Nephron progenitor cell (in vitro differentiated cells): ENCODE measurements at regions not wholly inside any gene's neighbourhood (a gene's known extent, or its start where the extent isn't known, plus 50 kb on each side); places are given as distances from the start of the nearest gene placed in this dataset.

ENCODE experiments used
- DNase-seq: peaks from one replicate; pipeline ENCODE4 v3.0.0; 2021
- H3K27ac Mint-ChIP-seq: 2 replicates; pipeline ENCODE4 v1.8.0; 2021; ENCODE audit warnings: mild to moderate bottlenecking, moderate library complexity, mixed read lengths
- H3K27me3 Mint-ChIP-seq: 2 replicates; pipeline ENCODE4 v1.8.0; 2021; ENCODE audit warnings: mild to moderate bottlenecking, low read depth, mixed read lengths; ENCODE audit not compliant: poor library complexity
- H3K36me3 Mint-ChIP-seq: 2 replicates; pipeline ENCODE4 v1.8.0; 2021; ENCODE audit warnings: low read depth, mixed read lengths
- H3K4me1 Mint-ChIP-seq: 2 replicates; pipeline ENCODE4 v1.8.0; 2021; ENCODE audit warnings: mixed read lengths
- H3K4me3 Mint-ChIP-seq: 2 replicates; pipeline ENCODE4 v1.8.0; 2021; ENCODE audit warnings: mild to moderate bottlenecking, moderate library complexity, mixed read lengths
- H3K9me3 Mint-ChIP-seq: 2 replicates; pipeline ENCODE4 v1.8.0; 2021; ENCODE audit warnings: mild to moderate bottlenecking, moderate library complexity, mixed read lengths
- TF ChIP-seq, protein P1 (sequence below): fragments of 200-600 bp; sonication (generic); IDR thresholded peaks from 2 replicates; pipeline ENCODE4 v1.5.0; 2021; ENCODE audit warnings: antibody characterized with exemption

DNA sequence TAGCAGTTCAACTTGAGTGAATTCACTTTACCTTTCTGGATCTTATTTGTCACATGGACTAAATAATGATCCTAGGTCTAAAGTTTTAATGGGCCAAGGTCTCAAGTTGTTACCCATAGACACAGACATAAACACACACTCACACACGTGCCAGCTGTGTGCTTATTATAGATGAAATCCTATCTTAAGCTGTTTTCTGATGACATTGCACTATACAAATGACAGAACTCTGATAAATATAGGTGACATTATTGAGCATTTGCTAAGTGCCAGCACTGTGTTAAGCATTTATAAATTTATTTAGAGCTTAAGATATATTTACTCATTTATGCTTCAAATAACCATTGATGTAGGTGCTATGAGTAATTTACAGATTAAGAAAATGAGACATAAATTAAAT lies 474.4 kb upstream of the NR5A2 start:
- no peak for DNase-seq
- H3K27me3 Mint-ChIP-seq = peaks cover 3% of the 10 kb centered on the region
- no peaks in the 10 kb centered on the region for H3K36me3 Mint-ChIP-seq
- no peaks in the 10 kb centered on the region for H3K9me3 Mint-ChIP-seq
- no peaks in the 10 kb centered on the region for H3K4me1 Mint-ChIP-seq
- no peak overlapping the region for H3K4me3 Mint-ChIP-seq
- TF ChIP-seq, protein P1, sequence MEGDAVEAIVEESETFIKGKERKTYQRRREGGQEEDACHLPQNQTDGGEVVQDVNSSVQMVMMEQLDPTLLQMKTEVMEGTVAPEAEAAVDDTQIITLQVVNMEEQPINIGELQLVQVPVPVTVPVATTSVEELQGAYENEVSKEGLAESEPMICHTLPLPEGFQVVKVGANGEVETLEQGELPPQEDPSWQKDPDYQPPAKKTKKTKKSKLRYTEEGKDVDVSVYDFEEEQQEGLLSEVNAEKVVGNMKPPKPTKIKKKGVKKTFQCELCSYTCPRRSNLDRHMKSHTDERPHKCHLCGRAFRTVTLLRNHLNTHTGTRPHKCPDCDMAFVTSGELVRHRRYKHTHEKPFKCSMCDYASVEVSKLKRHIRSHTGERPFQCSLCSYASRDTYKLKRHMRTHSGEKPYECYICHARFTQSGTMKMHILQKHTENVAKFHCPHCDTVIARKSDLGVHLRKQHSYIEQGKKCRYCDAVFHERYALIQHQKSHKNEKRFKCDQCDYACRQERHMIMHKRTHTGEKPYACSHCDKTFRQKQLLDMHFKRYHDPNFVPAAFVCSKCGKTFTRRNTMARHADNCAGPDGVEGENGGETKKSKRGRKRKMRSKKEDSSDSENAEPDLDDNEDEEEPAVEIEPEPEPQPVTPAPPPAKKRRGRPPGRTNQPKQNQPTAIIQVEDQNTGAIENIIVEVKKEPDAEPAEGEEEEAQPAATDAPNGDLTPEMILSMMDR = no peak
- no peak overlapping the region for H3K27ac Mint-ChIP-seq

DNA sequence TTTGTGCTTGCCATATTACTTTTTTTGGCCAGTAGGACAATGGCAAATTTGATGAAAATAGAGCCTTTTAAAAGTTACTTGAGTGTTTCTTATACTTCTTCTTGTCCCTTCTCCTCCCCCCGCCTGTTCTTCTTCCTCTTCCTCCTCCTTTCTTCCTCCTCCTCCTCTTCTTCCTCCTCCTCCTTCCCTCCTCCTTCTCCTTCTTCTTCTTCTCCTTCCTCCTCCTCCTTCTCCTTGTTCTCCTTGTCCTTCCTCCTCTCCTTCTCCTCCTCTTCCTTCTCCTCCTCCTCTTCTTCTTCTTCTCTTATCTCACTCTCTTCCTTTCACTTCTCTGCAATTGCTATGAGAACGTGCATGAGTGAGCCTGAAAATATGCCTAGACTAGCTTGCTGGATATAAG lies 466.2 kb upstream of the NR5A2 start:
- no peak for DNase-seq
- H3K9me3 Mint-ChIP-seq = no peaks in the 10 kb centered on the region
- TF ChIP-seq, protein P1 = no peak
- H3K36me3 Mint-ChIP-seq = no peaks in the 10 kb centered on the region
- H3K4me3 Mint-ChIP-seq = no peak overlapping the region
- H3K27ac Mint-ChIP-seq = no peak overlapping the region
- H3K27me3 Mint-ChIP-seq = peaks cover 20% of the 10 kb centered on the region
- H3K4me1 Mint-ChIP-seq = no peaks in the 10 kb centered on the region

DNA sequence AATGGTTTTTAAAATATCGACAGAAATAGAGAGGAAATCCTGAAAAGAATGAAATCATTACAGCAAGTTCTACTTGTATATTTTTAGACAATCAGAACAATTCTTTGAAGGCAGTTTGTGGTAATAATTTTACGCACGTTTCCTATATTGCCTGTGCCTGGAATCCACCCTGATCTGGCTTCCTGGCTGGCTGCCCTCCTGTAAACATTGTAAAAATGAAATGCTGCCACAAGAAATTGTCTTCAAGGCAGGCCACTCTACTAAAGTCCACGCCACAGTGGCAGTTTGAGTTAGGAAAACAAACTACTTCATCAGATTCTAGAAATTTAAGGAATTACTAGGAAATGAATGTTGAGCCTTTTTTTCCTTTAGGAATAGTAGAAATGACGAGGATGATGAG lies 454.5 kb upstream of the NR5A2 start:
- Mint-ChIP-seq H3K27ac (no peak overlapping the region), H3K4me3 (no peak overlapping the region), H3K9me3 (no peaks in the 10 kb centered on the region), H3K4me1 (no peaks in the 10 kb centered on the region), H3K36me3 (no peaks in the 10 kb centered on the region), H3K27me3 (no peaks in the 10 kb centered on the region)
- no peak for DNase-seq
- TF ChIP-seq, protein P1 = no peak

DNA sequence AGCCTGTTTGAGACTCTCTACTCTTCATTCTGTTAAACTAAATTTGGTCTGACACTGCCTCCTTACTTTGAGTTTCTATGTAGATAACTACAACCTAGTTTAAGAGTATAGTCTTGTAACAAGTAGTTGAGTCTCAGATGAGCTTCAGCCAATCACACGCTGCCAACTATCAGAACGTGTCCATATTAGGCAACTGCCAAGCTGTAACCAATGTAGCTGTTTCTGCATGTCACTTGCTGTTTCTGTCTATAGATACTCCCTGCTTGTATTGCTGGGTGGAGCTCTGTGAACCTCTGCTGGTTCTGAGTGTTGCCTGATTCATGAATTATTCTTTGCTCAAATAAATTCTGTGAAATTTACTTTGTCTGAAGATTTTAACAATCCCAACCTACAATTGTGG lies 452.6 kb upstream of the NR5A2 start:
- TF ChIP-seq, protein P1 = no peak
- Mint-ChIP-seq H3K4me3 (no peak overlapping the region), H3K27ac (no peak overlapping the region), H3K36me3 (no peaks in the 10 kb centered on the region), H3K4me1 (no peaks in the 10 kb centered on the region), H3K9me3 (peaks cover 10% of the 10 kb centered on the region), H3K27me3 (no peaks in the 10 kb centered on the region)
- DNase-seq = no peak

DNA sequence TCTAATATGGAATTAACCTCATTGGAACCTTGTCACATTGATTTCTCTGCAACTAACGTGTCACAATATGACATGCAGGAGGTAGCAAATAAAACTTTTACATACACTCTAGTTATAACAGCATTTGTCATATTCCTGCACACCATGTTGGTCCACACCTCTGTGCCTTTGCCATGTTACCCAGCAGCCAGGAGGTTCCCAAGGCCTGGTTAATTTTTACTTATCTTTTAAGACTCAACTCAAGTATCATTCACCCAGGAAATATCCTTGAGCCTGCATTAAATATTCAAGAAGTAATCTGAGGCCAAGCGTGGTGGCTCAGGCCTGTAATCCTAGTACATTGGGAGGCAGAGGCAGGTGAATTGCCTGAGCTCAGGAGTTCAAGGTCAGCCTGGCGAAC lies 447.2 kb upstream of the NR5A2 start:
- peaks cover 14% of the 10 kb centered on the region for H3K9me3 Mint-ChIP-seq
- no peak overlapping the region for H3K4me3 Mint-ChIP-seq
- TF ChIP-seq, protein P1 = no peak
- H3K36me3 Mint-ChIP-seq = no peaks in the 10 kb centered on the region
- H3K27ac Mint-ChIP-seq = no peak overlapping the region
- H3K27me3 Mint-ChIP-seq = no peaks in the 10 kb centered on the region
- DNase-seq = no peak
- H3K4me1 Mint-ChIP-seq = peaks cover 16% of the 10 kb centered on the region

DNA sequence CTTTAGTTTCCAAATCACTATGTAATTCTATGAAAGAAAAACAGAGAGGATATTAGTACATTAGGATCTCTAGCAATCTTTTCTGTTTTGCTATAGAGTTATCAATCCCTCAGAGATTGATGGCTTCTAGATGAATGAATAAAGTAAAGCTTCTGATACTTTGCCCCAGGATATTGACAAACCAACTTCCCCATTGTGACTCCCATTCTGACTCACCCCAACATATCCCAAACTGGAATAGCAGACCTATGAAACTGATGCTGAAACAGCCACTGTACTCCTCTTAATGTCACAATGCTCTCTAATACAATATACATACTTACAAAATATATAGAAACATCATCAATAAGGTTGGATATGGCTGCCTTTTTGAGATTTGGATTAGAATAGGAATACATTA lies 442.1 kb upstream of the NR5A2 start:
- TF ChIP-seq, protein P1 = no peak
- H3K4me1 Mint-ChIP-seq = peaks cover 16% of the 10 kb centered on the region

More for the DNA sequence above, 442.1 kb upstream of the NR5A2 start:
- H3K4me3 Mint-ChIP-seq = no peak overlapping the region
- H3K36me3 Mint-ChIP-seq = no peaks in the 10 kb centered on the region
- H3K27ac Mint-ChIP-seq = no peak overlapping the region
- no peaks in the 10 kb centered on the region for H3K27me3 Mint-ChIP-seq
- no peaks in the 10 kb centered on the region for H3K9me3 Mint-ChIP-seq
- DNase-seq = no peak
